Panc1 (cell line): ENCODE measurements at regions not wholly inside any gene's neighbourhood (a gene's known extent, or its start where the extent isn't known, plus 50 kb on each side); places are given as distances from the start of the nearest gene placed in this dataset.

ENCODE experiments used
- ATAC-seq: fragments of 200-7000 bp; cut with Tn5 transposase; 2 replicates; pipeline ENCODE4 v1.9.1; 2020; ENCODE audit warnings: mild to moderate bottlenecking, moderate library complexity
- BruUV-seq: library from RNA; stranded (reverse); fragments of 400-500 nt; replicated peaks from 2 replicates; lab custom pipeline; 2021; lab: Mats Ljungman, UMichigan
- CTCF ChIA-PET: fragments of 300-600 bp; sonication (Branson Sonifier 250); formaldehyde crosslinking; loops from one replicate; lab custom pipeline; 2022; ENCODE audit warnings: antibody characterized with exemption; lab: Charles Lee
- POLR2A ChIA-PET: fragments of 300-600 bp; sonication (Branson Sonifier 250); formaldehyde crosslinking; loops from one replicate; lab custom pipeline; 2022; ENCODE audit warnings: antibody characterized with exemption; lab: Charles Lee
- DNase-seq: peaks from one replicate; pipeline ENCODE4 v3.0.0-alpha.2; 2010; ENCODE audit warnings: low read depth, low spot score
- H3K27ac ChIP-seq: 2 replicates; pipeline ENCODE4 v1.5.1; 2011; ENCODE audit warnings: mild to moderate bottlenecking, low read length, inconsistent platforms
- H3K27me3 ChIP-seq: fragments of 200-500 bp; sonication (Bioruptor generic); 2 replicates; pipeline ENCODE4 v1.6.0; 2014; ENCODE audit warnings: low read length, inconsistent platforms; ENCODE audit not compliant: control insufficient read depth, insufficient read depth
- H3K36me3 ChIP-seq: fragments of 200-500 bp; sonication (Bioruptor generic); 2 replicates; pipeline ENCODE4 v1.5.1; 2014; ENCODE audit warnings: inconsistent platforms, mild to moderate bottlenecking, low read length, moderate library complexity; ENCODE audit not compliant: control insufficient read depth, insufficient read depth
- H3K4me1 ChIP-seq: 2 replicates; pipeline ENCODE4 v1.5.1; 2011; ENCODE audit warnings: inconsistent platforms, mild to moderate bottlenecking, low read length, moderate library complexity; ENCODE audit not compliant: control insufficient read depth, insufficient read depth
- H3K4me3 ChIP-seq, 2 experiments: 2 replicates each; pipeline ENCODE4 v1.5.1; 2011 to 2012; ENCODE audit warnings: low read depth in 2 of 2, low read length in 2 of 2, mild to moderate bottlenecking in 2 of 2, inconsistent platforms in 1 of 2, moderate library complexity in 1 of 2
- H3K9me3 ChIP-seq: fragments of 200-500 bp; sonication (Bioruptor generic); 2 replicates; pipeline ENCODE4 v1.5.1; 2014; ENCODE audit warnings: low read depth, mild to moderate bottlenecking, inconsistent platforms, low read length, moderate library complexity; ENCODE audit not compliant: control insufficient read depth, insufficient read depth
- CTCF ChIP-seq: fragments of 450-650 bp; IDR thresholded peaks from 2 replicates; pipeline ENCODE4 v1.5.1; 2017; ENCODE audit warnings: mild to moderate bottlenecking
- POLR2AphosphoS5 ChIP-seq: IDR thresholded peaks from 2 replicates; pipeline ENCODE4 v1.6.1; 2012; ENCODE audit warnings: mild to moderate bottlenecking, low read depth, low read length, moderate library complexity
- REST ChIP-seq, 2 experiments: IDR thresholded peaks; 2 replicates each; pipeline ENCODE4 v1.6.1; 2011 to 2012; ENCODE audit warnings: low read depth in 2 of 2, control low read depth in 1 of 2, low read length in 1 of 2, mild to moderate bottlenecking in 1 of 2, moderate library complexity in 1 of 2; ENCODE audit not compliant: insufficient read depth in 1 of 2
- SIN3A ChIP-seq: IDR thresholded peaks from 2 replicates; pipeline ENCODE4 v1.6.1; 2012; ENCODE audit warnings: low read depth, mild to moderate bottlenecking, low read length, moderate library complexity, borderline replicate concordance; ENCODE audit not compliant: insufficient read depth
- TCF7L2 ChIP-seq: IDR thresholded peaks from 2 replicates; pipeline ENCODE4 v1.6.1; 2011; ENCODE audit warnings: mild to moderate bottlenecking, low read depth, low read length, inconsistent platforms
- in situ Hi-C: cut with HindIII; loops from 2 replicates; pipeline ENCODE4 v1.10.0; 2016; ENCODE audit warnings: low sequenced_read_pairs, low pct_unique_long_range_greater_than_20kb
- intact Hi-C: fragments of 100-400 bp; cut with micrococcal nuclease; formaldehyde crosslinking; loops from one replicate; pipeline ENCODE4 v1.10.0; 2022; ENCODE audit not compliant: unreplicated experiment

GRCh38 chr1:229942501-229942900 lies 124.5 kb upstream of the GALNT2 start:
- CTCF ChIA-PET = no interaction called here
- H3K4me1 ChIP-seq = no peaks in the 10 kb centered on the region
- no peak for DNase-seq
- intact Hi-C loops = no loop called here
- no peak for ATAC-seq
- in situ Hi-C loops = no loop called here
- TF ChIP-seq CTCF (no peak), TCF7L2 (no peak), POLR2AphosphoS5 (no peak), SIN3A (no peak), REST (IDR thresholded peaks at IDR 0.05; ENCODE audit: insufficient read depth in 1 of 2, low read depth in 2 of 2, low read length in 1 of 2) (no peak)
- 0 out of 2 replicates have a peak, but pooled peaks cover 4% of the 10 kb centered on the region for H3K27me3 ChIP-seq
- H3K4me3 ChIP-seq = no peak overlapping the region
- POLR2A ChIA-PET = no interaction called here
- no peaks in the 10 kb centered on the region for H3K9me3 ChIP-seq
- no TSS peak for BruUV-seq
- H3K27ac ChIP-seq = no peak overlapping the region
- no peaks in the 10 kb centered on the region for H3K36me3 ChIP-seq

GRCh38 chr1:229943148-229943714 lies 123.8 kb upstream of the GALNT2 start:
- ATAC-seq (no peak), DNase-seq (no peak)
- H3K9me3 ChIP-seq = no peaks in the 10 kb centered on the region
- H3K4me1 ChIP-seq = no peaks in the 10 kb centered on the region
- intact Hi-C loops = no loop called here
- no TSS peak for BruUV-seq
- H3K36me3 ChIP-seq = no peaks in the 10 kb centered on the region
- no peak overlapping the region for H3K27ac ChIP-seq
- H3K4me3 ChIP-seq = no peak overlapping the region
- CTCF ChIA-PET = no interaction called here
- H3K27me3 ChIP-seq = 0 out of 2 replicates have a peak, but pooled peaks cover 4% of the 10 kb centered on the region
- in situ Hi-C loops = no loop called here
- POLR2A ChIA-PET = no interaction called here
- TF ChIP-seq TCF7L2 (no peak), CTCF (no peak), REST (IDR thresholded peaks at IDR 0.05; ENCODE audit: insufficient read depth in 1 of 2, low read depth in 2 of 2, low read length in 1 of 2) (no peak), POLR2AphosphoS5 (no peak), SIN3A (no peak)
